GM12878 (cell line): ENCODE measurements at regions not wholly inside any gene's neighbourhood (a gene's known extent, or its start where the extent isn't known, plus 50 kb on each side); places are given as distances from the start of the nearest gene placed in this dataset.

Source experiments
- ATAC-seq: fragments of 200-7000 bp; cut with Tn5 transposase; 3 replicates; pipeline ENCODE4 v1.9.1; 2020; ENCODE audit warnings: mild to moderate bottlenecking, moderate library complexity
- BruUV-seq: library from RNA; stranded (reverse); fragments of 400-500 nt; replicated peaks from 2 replicates; lab custom pipeline; 2021; lab: Mats Ljungman, UMichigan
- CTCF ChIA-PET: fragments of 300-600 bp; sonication (Branson Sonifier 250); formaldehyde crosslinking; extraction: SDS; loops from one replicate; lab custom pipeline; 2021; ENCODE audit warnings: inconsistent platforms; lab: Yijun Ruan, JAX
- POLR2A ChIA-PET: fragments of 350-600 bp; formaldehyde crosslinking; extraction: SDS; loops from one replicate; lab custom pipeline; 2021; ENCODE audit warnings: inconsistent platforms; lab: Charles Lee
- RAD21 ChIA-PET: fragments of 300-600 bp; sonication (Branson Sonifier 250); formaldehyde crosslinking; loops from one replicate; lab custom pipeline; 2023; ENCODE audit warnings: antibody characterized with exemption; ENCODE audit not compliant: unreplicated experiment; lab: Charles Lee
- SMC1A ChIA-PET: fragments of 300-600 bp; sonication (Branson Sonifier 250); formaldehyde crosslinking; loops from one replicate; lab custom pipeline; 2023; ENCODE audit not compliant: unreplicated experiment, uncharacterized antibody; lab: Charles Lee
- DNase-seq: peaks from one replicate; pipeline ENCODE4 v3.0.0-alpha.2; 2011; ENCODE audit warnings: low read depth, low spot score
- FAIRE-seq: peaks from 3 replicates; lab custom pipeline; 2011; peaks lifted over from hg19 to GRCh38; lab: Jason Lieb, UNC
- H2AFZ ChIP-seq: 2 replicates; pipeline ENCODE4 v1.6.0; 2011; ENCODE audit warnings: low read depth, low read length, control low read depth; ENCODE audit not compliant: control insufficient read depth
- H3K27ac ChIP-seq: 2 replicates; pipeline ENCODE4 v1.5.1; 2011; ENCODE audit warnings: control low read depth; ENCODE audit not compliant: control insufficient read depth, insufficient read depth
- H3K27me3 ChIP-seq, 2 experiments: replicated peaks in 1 of 2; 2 replicates each; pipeline versions ENCODE4 v1.6.0 to v1.6.1; 2011; ENCODE audit warnings: low read length in 1 of 2; ENCODE audit not compliant: control insufficient read depth in 2 of 2, insufficient read depth in 2 of 2
- H3K36me3 ChIP-seq, 2 experiments: 2 replicates each; pipeline ENCODE4 v1.5.1; 2011; ENCODE audit warnings: low read length in 1 of 2; ENCODE audit not compliant: control insufficient read depth in 2 of 2, insufficient read depth in 2 of 2
- H3K4me1 ChIP-seq: 2 replicates; pipeline ENCODE4 v1.6.1; 2011; ENCODE audit warnings: mild to moderate bottlenecking, low read length, moderate library complexity, mixed read lengths; ENCODE audit not compliant: control insufficient read depth, insufficient read depth
- H3K4me2 ChIP-seq: 2 replicates; pipeline ENCODE4 v1.6.0; 2011; ENCODE audit warnings: control low read depth; ENCODE audit not compliant: control insufficient read depth, insufficient read depth
- H3K4me3 ChIP-seq: fragments of 200-600 bp; sonication (generic); 2 replicates; pipeline ENCODE4 v1.5.1; 2016
- H3K79me2 ChIP-seq: 2 replicates; pipeline ENCODE4 v1.6.0; 2011; ENCODE audit warnings: low read length; ENCODE audit not compliant: control insufficient read depth, insufficient read depth
- H3K9ac ChIP-seq: 2 replicates; pipeline ENCODE4 v1.8.0; 2011; ENCODE audit warnings: low read length, control low read depth, mixed read lengths; ENCODE audit not compliant: control insufficient read depth, insufficient read depth
- H3K9me3 ChIP-seq: replicated peaks from 3 replicates; pipeline ENCODE4 v1.5.1; 2011; ENCODE audit warnings: mild to moderate bottlenecking, low read length; ENCODE audit not compliant: control insufficient read depth, insufficient read depth
- H4K20me1 ChIP-seq: 2 replicates; pipeline ENCODE4 v1.6.0; 2011; ENCODE audit not compliant: control insufficient read depth, insufficient read depth
- CEBPZ ChIP-seq: fragments of 150-350 bp; IDR thresholded peaks from 2 replicates; pipeline ENCODE4 v1.6.1; 2016; ENCODE audit warnings: low read depth, low read length
- E2F4 ChIP-seq: IDR thresholded peaks from 2 replicates; pipeline ENCODE4 v1.6.1; 2012; ENCODE audit warnings: low read depth, low read length, improper control_type of control experiment
- EP300 ChIP-seq, 2 experiments: fragments of 150-350 bp in 1 of 2; IDR thresholded peaks; 2 replicates each; pipeline ENCODE4 v1.6.1; 2011 to 2012; ENCODE audit warnings: low read depth in 2 of 2, low read length in 2 of 2, borderline replicate concordance in 1 of 2, improper control_type of control experiment in 1 of 2, inconsistent platforms in 1 of 2; ENCODE audit not compliant: control insufficient read depth in 1 of 2
- KLF5 ChIP-seq: fragments of 450-650 bp; IDR thresholded peaks from 2 replicates; pipeline ENCODE4 v1.6.1; 2014; ENCODE audit warnings: mild to moderate bottlenecking; ENCODE audit not compliant: partially characterized antibody
- NFXL1 ChIP-seq: fragments of 450-650 bp; IDR thresholded peaks from 2 replicates; pipeline ENCODE4 v1.6.1; 2017; ENCODE audit warnings: antibody characterized with exemption, mild to moderate bottlenecking, borderline replicate concordance
- NRF1 ChIP-seq: conservative IDR thresholded peaks from 2 replicates; pipeline ENCODE4 v1.6.1; 2011; ENCODE audit warnings: mild to moderate bottlenecking, low read depth, low read length, improper control_type of control experiment
- POLR2AphosphoS5 ChIP-seq: IDR thresholded peaks from 2 replicates; pipeline ENCODE4 v1.6.1; 2011; ENCODE audit warnings: mild to moderate bottlenecking, low read length, inconsistent platforms
- RCOR1 ChIP-seq: conservative IDR thresholded peaks from 2 replicates; pipeline ENCODE4 v1.6.1; 2012; ENCODE audit warnings: low read depth, low read length, improper control_type of control experiment
- SMARCA5 ChIP-seq: fragments of 450-650 bp; IDR thresholded peaks from 2 replicates; pipeline ENCODE4 v1.6.1; 2017; ENCODE audit warnings: mild to moderate bottlenecking
- STAT1 ChIP-seq: fragments of 450-650 bp; conservative IDR thresholded peaks from 2 replicates; pipeline ENCODE4 v1.6.1; 2014; ENCODE audit warnings: antibody characterized with exemption, mild to moderate bottlenecking
- ZZZ3 ChIP-seq: IDR thresholded peaks from 2 replicates; pipeline ENCODE4 v1.6.1; 2011; ENCODE audit warnings: low read depth; ENCODE audit not compliant: control insufficient read depth, insufficient read length
- WGBS: methylation state at CpG from one replicate; pipeline ENCODE4 v1.1.6; 2016; ENCODE audit warnings: low lambda C conversion rate; ENCODE audit not compliant: insufficient replicate concordance, insufficient coverage; ENCODE audit errors: missing lambda C conversion rate; 5-methylcytosine and 5-hydroxymethylcytosine counted together
- in situ Hi-C: fragments of 300-500 bp; cut with MboI; formaldehyde crosslinking; loops from 9 replicates; pipeline ENCODE4 v1.14.3; 2018; ENCODE audit warnings: mixed read lengths
- intact Hi-C: fragments of 100-400 bp; cut with micrococcal nuclease; formaldehyde crosslinking; loops from one replicate; pipeline ENCODE4 v1.14.2; 2022; ENCODE audit not compliant: unreplicated experiment
- TF ChIP-seq, protein P1 (sequence below): fragments of 450-650 bp; IDR thresholded peaks from 2 replicates; pipeline ENCODE4 v1.6.1; 2017; ENCODE audit warnings: mild to moderate bottlenecking, low read depth, inconsistent platforms; ENCODE audit not compliant: poor library complexity, severe bottlenecking
- TF ChIP-seq, protein P2 (sequence below): IDR thresholded peaks from 2 replicates; pipeline ENCODE4 v1.6.1; 2012; ENCODE audit warnings: low read length, inconsistent platforms
- TF ChIP-seq, protein P3 (sequence below): fragments of 450-650 bp; IDR thresholded peaks from 2 replicates; pipeline ENCODE4 v1.6.1; 2017; ENCODE audit warnings: antibody characterized with exemption, mild to moderate bottlenecking, moderate library complexity

DNA sequence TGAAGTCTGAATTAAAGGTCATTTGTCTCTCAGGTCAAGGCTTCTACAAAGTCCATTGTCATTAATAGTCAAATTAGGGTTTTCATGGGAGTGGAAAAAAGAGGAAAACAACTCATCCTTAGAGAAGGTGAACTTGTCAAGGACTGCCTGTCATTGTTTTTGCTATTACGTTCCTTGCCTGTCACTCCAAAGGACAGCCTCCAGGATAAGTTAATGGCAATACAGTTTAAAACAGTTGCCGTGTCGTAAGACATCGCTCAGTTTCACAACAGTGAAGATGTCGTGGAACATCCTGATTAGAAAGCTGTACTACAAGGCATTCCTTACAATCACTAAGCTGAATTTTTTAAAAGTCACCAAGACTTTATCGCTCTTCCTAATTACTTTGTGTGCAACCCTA lies 466.8 kb upstream of the SMIM31 start:
- no peak for DNase-seq
- no peak for ATAC-seq
- TF ChIP-seq POLR2AphosphoS5 (no peak), EP300 (IDR thresholded peaks at IDR 0.05; ENCODE audit: borderline replicate concordance in 1 of 2, control insufficient read depth in 1 of 2, low read depth in 2 of 2, low read length in 2 of 2) (no peak), NRF1 (no peak), RCOR1 (no peak), STAT1 (no peak), KLF5 (no peak), E2F4 (no peak), ZZZ3 (no peak), CEBPZ (no peak), SMARCA5 (no peak), NFXL1 (no peak)
- TF ChIP-seq, protein P1, sequence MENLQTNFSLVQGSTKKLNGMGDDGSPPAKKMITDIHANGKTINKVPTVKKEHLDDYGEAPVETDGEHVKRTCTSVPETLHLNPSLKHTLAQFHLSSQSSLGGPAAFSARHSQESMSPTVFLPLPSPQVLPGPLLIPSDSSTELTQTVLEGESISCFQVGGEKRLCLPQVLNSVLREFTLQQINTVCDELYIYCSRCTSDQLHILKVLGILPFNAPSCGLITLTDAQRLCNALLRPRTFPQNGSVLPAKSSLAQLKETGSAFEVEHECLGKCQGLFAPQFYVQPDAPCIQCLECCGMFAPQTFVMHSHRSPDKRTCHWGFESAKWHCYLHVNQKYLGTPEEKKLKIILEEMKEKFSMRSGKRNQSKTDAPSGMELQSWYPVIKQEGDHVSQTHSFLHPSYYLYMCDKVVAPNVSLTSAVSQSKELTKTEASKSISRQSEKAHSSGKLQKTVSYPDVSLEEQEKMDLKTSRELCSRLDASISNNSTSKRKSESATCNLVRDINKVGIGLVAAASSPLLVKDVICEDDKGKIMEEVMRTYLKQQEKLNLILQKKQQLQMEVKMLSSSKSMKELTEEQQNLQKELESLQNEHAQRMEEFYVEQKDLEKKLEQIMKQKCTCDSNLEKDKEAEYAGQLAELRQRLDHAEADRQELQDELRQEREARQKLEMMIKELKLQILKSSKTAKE = no peak
- TF ChIP-seq, protein P2, sequence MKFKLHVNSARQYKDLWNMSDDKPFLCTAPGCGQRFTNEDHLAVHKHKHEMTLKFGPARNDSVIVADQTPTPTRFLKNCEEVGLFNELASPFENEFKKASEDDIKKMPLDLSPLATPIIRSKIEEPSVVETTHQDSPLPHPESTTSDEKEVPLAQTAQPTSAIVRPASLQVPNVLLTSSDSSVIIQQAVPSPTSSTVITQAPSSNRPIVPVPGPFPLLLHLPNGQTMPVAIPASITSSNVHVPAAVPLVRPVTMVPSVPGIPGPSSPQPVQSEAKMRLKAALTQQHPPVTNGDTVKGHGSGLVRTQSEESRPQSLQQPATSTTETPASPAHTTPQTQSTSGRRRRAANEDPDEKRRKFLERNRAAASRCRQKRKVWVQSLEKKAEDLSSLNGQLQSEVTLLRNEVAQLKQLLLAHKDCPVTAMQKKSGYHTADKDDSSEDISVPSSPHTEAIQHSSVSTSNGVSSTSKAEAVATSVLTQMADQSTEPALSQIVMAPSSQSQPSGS = no peak
- TF ChIP-seq, protein P3, sequence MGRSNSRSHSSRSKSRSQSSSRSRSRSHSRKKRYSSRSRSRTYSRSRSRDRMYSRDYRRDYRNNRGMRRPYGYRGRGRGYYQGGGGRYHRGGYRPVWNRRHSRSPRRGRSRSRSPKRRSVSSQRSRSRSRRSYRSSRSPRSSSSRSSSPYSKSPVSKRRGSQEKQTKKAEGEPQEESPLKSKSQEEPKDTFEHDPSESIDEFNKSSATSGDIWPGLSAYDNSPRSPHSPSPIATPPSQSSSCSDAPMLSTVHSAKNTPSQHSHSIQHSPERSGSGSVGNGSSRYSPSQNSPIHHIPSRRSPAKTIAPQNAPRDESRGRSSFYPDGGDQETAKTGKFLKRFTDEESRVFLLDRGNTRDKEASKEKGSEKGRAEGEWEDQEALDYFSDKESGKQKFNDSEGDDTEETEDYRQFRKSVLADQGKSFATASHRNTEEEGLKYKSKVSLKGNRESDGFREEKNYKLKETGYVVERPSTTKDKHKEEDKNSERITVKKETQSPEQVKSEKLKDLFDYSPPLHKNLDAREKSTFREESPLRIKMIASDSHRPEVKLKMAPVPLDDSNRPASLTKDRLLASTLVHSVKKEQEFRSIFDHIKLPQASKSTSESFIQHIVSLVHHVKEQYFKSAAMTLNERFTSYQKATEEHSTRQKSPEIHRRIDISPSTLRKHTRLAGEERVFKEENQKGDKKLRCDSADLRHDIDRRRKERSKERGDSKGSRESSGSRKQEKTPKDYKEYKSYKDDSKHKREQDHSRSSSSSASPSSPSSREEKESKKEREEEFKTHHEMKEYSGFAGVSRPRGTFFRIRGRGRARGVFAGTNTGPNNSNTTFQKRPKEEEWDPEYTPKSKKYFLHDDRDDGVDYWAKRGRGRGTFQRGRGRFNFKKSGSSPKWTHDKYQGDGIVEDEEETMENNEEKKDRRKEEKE = no peak

More for the DNA sequence above, 466.8 kb upstream of the SMIM31 start:
- Histone ChIP-seq H3K27ac (no peak overlapping the region), H3K9me3 (no peaks in the 10 kb centered on the region), H3K79me2 (no peaks in the 10 kb centered on the region), H3K36me3 (no peaks in the 10 kb centered on the region), H4K20me1 (no peaks in the 10 kb centered on the region), H3K4me2 (no peak overlapping the region), H3K27me3 (no peaks in the 10 kb centered on the region), H2AFZ (no peak overlapping the region), H3K9ac (no peak overlapping the region), H3K4me3 (no peak overlapping the region), H3K4me1 (no peaks in the 10 kb centered on the region)
- RAD21 ChIA-PET = no interaction called here
- 59% methylated on average over 6 of the region's 6 CpGs for WGBS
- SMC1A ChIA-PET = interaction anchor here (1.1 kb wide), 1 partner anchor 36 kb away, joined by 4 read pairs; no protein-coding TSS in a partner anchor
- in situ Hi-C loops (no loop called here), intact Hi-C loops (no loop called here)
- no TSS peak for BruUV-seq
- CTCF ChIA-PET = no interaction called here
- FAIRE-seq = no peak
- POLR2A ChIA-PET = no interaction called here
